WTC11 (cell line): ENCODE measurements at regions not wholly inside any gene's neighbourhood (a gene's known extent, or its start where the extent isn't known, plus 50 kb on each side); places are given as distances from the start of the nearest gene placed in this dataset.

Experiments
- ATAC-seq: fragments of 200-7000 bp; cut with Tn5 transposase; 2 replicates; pipeline ENCODE4 v1.10.0; 2021; ENCODE audit warnings: mild to moderate bottlenecking, moderate library complexity
- CTCF ChIA-PET: fragments of 300-600 bp; sonication (Branson Sonifier 250); formaldehyde crosslinking; loops from one replicate; lab custom pipeline; 2021; ENCODE audit warnings: antibody characterized with exemption; lab: Charles Lee
- POLR2A ChIA-PET: fragments of 350-600 bp; sonication (Branson Sonifier 250); formaldehyde crosslinking; loops from one replicate; lab custom pipeline; 2021; ENCODE audit warnings: antibody characterized with exemption; lab: Charles Lee
- DNase-seq: peaks from one replicate; pipeline ENCODE4 v3.0.0; 2021; ENCODE audit warnings: low spot score
- H3K27ac Mint-ChIP-seq: 2 replicates; pipeline ENCODE4 v1.8.0; 2021; ENCODE audit warnings: mixed read lengths
- H3K27me3 Mint-ChIP-seq: 2 replicates; pipeline ENCODE4 v1.8.0; 2021; ENCODE audit warnings: low read depth, mild to moderate bottlenecking, moderate library complexity, mixed read lengths
- H3K36me3 Mint-ChIP-seq: 2 replicates; pipeline ENCODE4 v1.8.0; 2021; ENCODE audit warnings: mixed read lengths
- H3K4me1 Mint-ChIP-seq: 2 replicates; pipeline ENCODE4 v1.8.0; 2022; ENCODE audit warnings: mixed read lengths
- H3K4me3 Mint-ChIP-seq: 2 replicates; pipeline ENCODE4 v1.8.0; 2021; ENCODE audit warnings: mild to moderate bottlenecking, moderate library complexity, mixed read lengths
- H3K9me3 Mint-ChIP-seq: 2 replicates; pipeline ENCODE4 v1.8.0; 2021; ENCODE audit warnings: mixed read lengths
- CREB1 ChIP-seq: sonication (generic); formaldehyde crosslinking; IDR thresholded peaks from 2 replicates; pipeline ENCODE4 v1.8.0; 2023; ENCODE audit warnings: mild to moderate bottlenecking, missing genetic modification reagents
- CREM ChIP-seq: sonication (generic); formaldehyde crosslinking; IDR thresholded peaks from 2 replicates; pipeline ENCODE4 v1.8.1; 2022; ENCODE audit warnings: mild to moderate bottlenecking, missing genetic modification reagents, moderate library complexity
- FOXJ3 ChIP-seq: sonication (generic); formaldehyde crosslinking; IDR thresholded peaks from 2 replicates; pipeline ENCODE4 v1.9.0; 2021; ENCODE audit warnings: missing genetic modification reagents, mild to moderate bottlenecking, borderline replicate concordance
- FOXK1 ChIP-seq: sonication (generic); formaldehyde crosslinking; IDR thresholded peaks from 2 replicates; pipeline ENCODE4 v1.8.0; 2022; ENCODE audit warnings: mild to moderate bottlenecking, moderate library complexity, missing genetic modification reagents
- FOXP1 ChIP-seq: sonication (generic); formaldehyde crosslinking; IDR thresholded peaks from 2 replicates; pipeline ENCODE4 v1.8.0; 2022; ENCODE audit warnings: missing genetic modification reagents, mild to moderate bottlenecking, moderate library complexity, borderline replicate concordance
- JAZF1 ChIP-seq: fragments of 250-450 bp; sonication (Bioruptor Pico); IDR thresholded peaks from 2 replicates; pipeline ENCODE4 v1.9.0; 2021; ENCODE audit warnings: moderate library complexity, mild to moderate bottlenecking, inconsistent platforms
- NFATC4 ChIP-seq: fragments of 250-450 bp; sonication (Bioruptor Pico); IDR thresholded peaks from 2 replicates; pipeline ENCODE4 v1.9.0; 2021; ENCODE audit warnings: mild to moderate bottlenecking
- PRRX2 ChIP-seq: fragments of 250-450 bp; sonication (Bioruptor Pico); IDR thresholded peaks from 2 replicates; pipeline ENCODE4 v1.8.0; 2021; ENCODE audit warnings: mild to moderate bottlenecking
- RELA ChIP-seq: sonication (generic); formaldehyde crosslinking; IDR thresholded peaks from 2 replicates; pipeline ENCODE4 v1.8.1; 2022; ENCODE audit warnings: missing genetic modification reagents, mild to moderate bottlenecking, borderline replicate concordance
- SP1 ChIP-seq: sonication (generic); formaldehyde crosslinking; conservative IDR thresholded peaks from 2 replicates; pipeline ENCODE4 v1.8.1; 2022; ENCODE audit warnings: missing genetic modification reagents
- ZNF263 ChIP-seq: sonication (generic); formaldehyde crosslinking; IDR thresholded peaks from 2 replicates; pipeline ENCODE4 v1.8.1; 2022; ENCODE audit warnings: low read depth, mild to moderate bottlenecking, moderate library complexity, missing genetic modification reagents
- TF ChIP-seq, protein P1 (sequence below): sonication (generic); formaldehyde crosslinking; IDR thresholded peaks from 2 replicates; pipeline ENCODE4 v1.8.1; 2023; ENCODE audit warnings: mild to moderate bottlenecking, missing genetic modification reagents, moderate library complexity
- TF ChIP-seq, protein P2 (sequence below): sonication (generic); formaldehyde crosslinking; IDR thresholded peaks from 2 replicates; pipeline ENCODE4 v1.8.1; 2022; ENCODE audit warnings: missing genetic modification reagents, borderline replicate concordance
- TF ChIP-seq, protein P3 (sequence below): fragments of 250-450 bp; sonication (Bioruptor Pico); conservative IDR thresholded peaks from 2 replicates; pipeline ENCODE4 v1.9.0; 2021; ENCODE audit warnings: mild to moderate bottlenecking
- TF ChIP-seq, protein P4 (sequence below): sonication (generic); formaldehyde crosslinking; IDR thresholded peaks from 2 replicates; pipeline ENCODE4 v1.8.1; 2023; ENCODE audit warnings: mild to moderate bottlenecking, missing genetic modification reagents
- TF ChIP-seq, protein P5 (sequence below): sonication (generic); formaldehyde crosslinking; IDR thresholded peaks from 2 replicates; pipeline ENCODE4 v1.8.0; 2022; ENCODE audit warnings: mild to moderate bottlenecking, missing genetic modification reagents
- TF ChIP-seq, protein P6 (sequence below): sonication (generic); formaldehyde crosslinking; conservative IDR thresholded peaks from 2 replicates; pipeline ENCODE4 v1.8.1; 2023; ENCODE audit warnings: mild to moderate bottlenecking, low read depth, missing genetic modification reagents, moderate library complexity
- TF ChIP-seq, protein P7 (sequence below): fragments of 250-450 bp; sonication (Bioruptor Pico); IDR thresholded peaks from 2 replicates; pipeline ENCODE4 v1.8.0; 2021; ENCODE audit warnings: mild to moderate bottlenecking
- TF ChIP-seq, protein P8 (sequence below): fragments of 250-450 bp; sonication (Bioruptor Pico); IDR thresholded peaks from 2 replicates; pipeline ENCODE4 v1.9.0; 2021; ENCODE audit warnings: mild to moderate bottlenecking
- TF ChIP-seq, protein P9 (sequence below): sonication (generic); formaldehyde crosslinking; IDR thresholded peaks from 2 replicates; pipeline ENCODE4 v1.8.0; 2023; ENCODE audit warnings: mild to moderate bottlenecking, missing genetic modification reagents

DNA sequence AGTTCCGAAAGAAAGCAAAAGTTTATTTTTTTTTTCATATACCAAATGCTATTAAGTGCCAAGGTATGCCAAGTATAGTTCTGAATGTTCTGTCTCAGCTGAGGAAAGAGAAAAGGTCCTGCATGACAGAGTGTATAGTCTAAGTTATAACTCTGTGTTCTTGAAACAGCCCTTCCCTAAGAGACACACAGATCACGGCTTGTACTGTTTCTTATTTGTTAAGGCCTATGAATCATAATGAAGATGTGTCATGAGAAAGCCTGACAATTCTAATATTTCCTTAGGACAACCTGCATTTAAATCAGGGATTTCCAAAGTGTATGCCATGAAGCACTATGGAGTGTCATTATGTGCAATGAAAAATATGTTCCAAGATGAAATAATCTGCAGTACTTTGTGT is 538.7 kb upstream of the CDH4 start:
- DNase-seq, result no peak
- Mint-ChIP-seq H3K9me3 (peaks cover 6% of the 10 kb centered on the region), H3K27ac (no peak overlapping the region), H3K36me3 (no peaks in the 10 kb centered on the region; the same call in none of the 2 replicates), H3K27me3 (no peaks in the 10 kb centered on the region), H3K4me1 (peaks cover 20% of the 10 kb centered on the region), H3K4me3 (no peak overlapping the region)
- no peak for ATAC-seq
- POLR2A ChIA-PET, result no interaction called here
- CTCF ChIA-PET, result no interaction called here
- TF ChIP-seq RELA, result no peak
- TF ChIP-seq, protein P1, sequence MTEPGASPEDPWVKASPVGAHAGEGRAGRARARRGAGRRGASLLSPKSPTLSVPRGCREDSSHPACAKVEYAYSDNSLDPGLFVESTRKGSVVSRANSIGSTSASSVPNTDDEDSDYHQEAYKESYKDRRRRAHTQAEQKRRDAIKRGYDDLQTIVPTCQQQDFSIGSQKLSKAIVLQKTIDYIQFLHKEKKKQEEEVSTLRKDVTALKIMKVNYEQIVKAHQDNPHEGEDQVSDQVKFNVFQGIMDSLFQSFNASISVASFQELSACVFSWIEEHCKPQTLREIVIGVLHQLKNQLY, result no peak
- TF ChIP-seq FOXJ3 (CRISPR knock-in tag), result no peak
- TF ChIP-seq PRRX2 (CRISPR knock-in tag), result no peak
- TF ChIP-seq, protein P2, sequence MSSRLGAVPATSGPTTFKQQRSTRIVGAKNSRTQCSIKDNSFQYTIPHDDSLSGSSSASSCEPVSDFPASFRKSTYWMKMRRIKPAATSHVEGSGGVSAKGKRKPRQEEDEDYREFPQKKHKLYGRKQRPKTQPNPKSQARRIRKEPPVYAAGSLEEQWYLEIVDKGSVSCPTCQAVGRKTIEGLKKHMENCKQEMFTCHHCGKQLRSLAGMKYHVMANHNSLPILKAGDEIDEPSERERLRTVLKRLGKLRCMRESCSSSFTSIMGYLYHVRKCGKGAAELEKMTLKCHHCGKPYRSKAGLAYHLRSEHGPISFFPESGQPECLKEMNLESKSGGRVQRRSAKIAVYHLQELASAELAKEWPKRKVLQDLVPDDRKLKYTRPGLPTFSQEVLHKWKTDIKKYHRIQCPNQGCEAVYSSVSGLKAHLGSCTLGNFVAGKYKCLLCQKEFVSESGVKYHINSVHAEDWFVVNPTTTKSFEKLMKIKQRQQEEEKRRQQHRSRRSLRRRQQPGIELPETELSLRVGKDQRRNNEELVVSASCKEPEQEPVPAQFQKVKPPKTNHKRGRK, result no peak
- no peak for TF ChIP-seq CREB1 (CRISPR knock-in tag)
- TF ChIP-seq, protein P3, sequence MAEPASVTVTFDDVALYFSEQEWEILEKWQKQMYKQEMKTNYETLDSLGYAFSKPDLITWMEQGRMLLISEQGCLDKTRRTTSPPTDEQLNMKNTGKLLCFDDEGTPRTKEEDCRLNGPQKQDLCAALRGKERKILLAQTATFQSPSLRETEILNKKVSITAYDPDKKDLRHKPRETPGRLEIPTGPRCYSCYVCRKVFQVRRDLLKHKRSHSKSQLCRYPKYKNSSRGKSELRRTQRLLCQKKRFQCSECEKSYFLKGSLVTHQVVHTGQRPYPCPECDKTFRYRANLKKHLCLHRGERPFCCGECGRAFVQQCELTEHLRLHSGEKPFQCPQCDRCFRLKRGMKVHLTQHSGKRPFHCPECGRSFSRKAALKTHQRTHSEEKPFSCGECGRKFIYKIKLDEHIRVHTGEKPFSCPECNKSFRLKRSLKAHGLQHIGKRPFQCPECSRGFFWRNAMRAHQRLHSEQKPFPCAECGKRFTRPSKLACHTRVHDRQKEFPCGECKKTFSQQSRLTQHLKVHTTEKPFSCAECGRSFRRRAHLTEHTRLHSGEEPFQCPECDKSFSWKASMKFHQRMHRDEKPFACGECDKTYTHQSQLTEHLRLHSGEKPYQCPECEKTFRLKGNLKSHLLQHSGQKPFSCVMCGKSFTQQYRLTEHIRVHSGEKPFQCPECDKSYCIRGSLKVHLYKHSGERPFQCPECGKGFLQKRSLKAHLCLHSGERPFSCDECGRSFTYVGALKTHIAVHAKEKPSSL, result no peak
- TF ChIP-seq CREM, result no peak
- no peak for TF ChIP-seq JAZF1
- TF ChIP-seq, protein P4, sequence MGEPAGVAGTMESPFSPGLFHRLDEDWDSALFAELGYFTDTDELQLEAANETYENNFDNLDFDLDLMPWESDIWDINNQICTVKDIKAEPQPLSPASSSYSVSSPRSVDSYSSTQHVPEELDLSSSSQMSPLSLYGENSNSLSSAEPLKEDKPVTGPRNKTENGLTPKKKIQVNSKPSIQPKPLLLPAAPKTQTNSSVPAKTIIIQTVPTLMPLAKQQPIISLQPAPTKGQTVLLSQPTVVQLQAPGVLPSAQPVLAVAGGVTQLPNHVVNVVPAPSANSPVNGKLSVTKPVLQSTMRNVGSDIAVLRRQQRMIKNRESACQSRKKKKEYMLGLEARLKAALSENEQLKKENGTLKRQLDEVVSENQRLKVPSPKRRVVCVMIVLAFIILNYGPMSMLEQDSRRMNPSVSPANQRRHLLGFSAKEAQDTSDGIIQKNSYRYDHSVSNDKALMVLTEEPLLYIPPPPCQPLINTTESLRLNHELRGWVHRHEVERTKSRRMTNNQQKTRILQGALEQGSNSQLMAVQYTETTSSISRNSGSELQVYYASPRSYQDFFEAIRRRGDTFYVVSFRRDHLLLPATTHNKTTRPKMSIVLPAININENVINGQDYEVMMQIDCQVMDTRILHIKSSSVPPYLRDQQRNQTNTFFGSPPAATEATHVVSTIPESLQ (CRISPR knock-in tag), result no peak

DNA sequence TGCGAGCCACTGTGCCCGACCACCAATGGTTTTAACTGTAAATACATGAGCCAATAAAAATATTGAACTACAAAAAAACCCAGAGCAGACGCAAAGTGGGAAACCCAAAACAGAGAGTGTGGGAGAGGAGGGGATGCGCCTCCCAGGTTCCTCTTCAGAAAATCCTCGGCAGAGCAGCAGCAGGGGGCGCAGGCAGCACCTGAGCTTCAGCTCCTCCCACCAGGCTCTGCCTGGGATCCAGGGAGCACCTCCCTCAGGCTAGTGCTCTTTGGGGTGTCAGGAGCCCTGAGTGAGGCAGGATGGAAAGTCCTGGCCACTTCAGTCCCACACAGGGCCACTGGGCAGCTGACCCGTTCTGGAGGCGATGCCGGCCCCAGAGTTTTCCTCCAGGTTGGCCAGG is 536.9 kb upstream of the CDH4 start:
- H3K27me3 Mint-ChIP-seq, result 0 out of 2 replicates have a peak, but pooled peaks cover 3% of the 10 kb centered on the region
- peak; percentile 72 for ATAC-seq
- H3K27ac Mint-ChIP-seq, result no peak overlapping the region

More for the DNA sequence above, 536.9 kb upstream of the CDH4 start:
- POLR2A ChIA-PET, result no interaction called here
- DNase-seq, result peak; percentile 52
- no peak overlapping the region for H3K4me3 Mint-ChIP-seq
- H3K4me1 Mint-ChIP-seq, result peaks cover 17% of the 10 kb centered on the region
- no peak for TF ChIP-seq NFATC4 (CRISPR knock-in tag)
- TF ChIP-seq, protein P5, sequence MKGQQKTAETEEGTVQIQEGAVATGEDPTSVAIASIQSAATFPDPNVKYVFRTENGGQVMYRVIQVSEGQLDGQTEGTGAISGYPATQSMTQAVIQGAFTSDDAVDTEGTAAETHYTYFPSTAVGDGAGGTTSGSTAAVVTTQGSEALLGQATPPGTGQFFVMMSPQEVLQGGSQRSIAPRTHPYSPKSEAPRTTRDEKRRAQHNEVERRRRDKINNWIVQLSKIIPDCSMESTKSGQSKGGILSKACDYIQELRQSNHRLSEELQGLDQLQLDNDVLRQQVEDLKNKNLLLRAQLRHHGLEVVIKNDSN (CRISPR knock-in tag), result no peak
- TF ChIP-seq ZNF263 (CRISPR knock-in tag), result peak; percentile 92
- TF ChIP-seq, protein P6, sequence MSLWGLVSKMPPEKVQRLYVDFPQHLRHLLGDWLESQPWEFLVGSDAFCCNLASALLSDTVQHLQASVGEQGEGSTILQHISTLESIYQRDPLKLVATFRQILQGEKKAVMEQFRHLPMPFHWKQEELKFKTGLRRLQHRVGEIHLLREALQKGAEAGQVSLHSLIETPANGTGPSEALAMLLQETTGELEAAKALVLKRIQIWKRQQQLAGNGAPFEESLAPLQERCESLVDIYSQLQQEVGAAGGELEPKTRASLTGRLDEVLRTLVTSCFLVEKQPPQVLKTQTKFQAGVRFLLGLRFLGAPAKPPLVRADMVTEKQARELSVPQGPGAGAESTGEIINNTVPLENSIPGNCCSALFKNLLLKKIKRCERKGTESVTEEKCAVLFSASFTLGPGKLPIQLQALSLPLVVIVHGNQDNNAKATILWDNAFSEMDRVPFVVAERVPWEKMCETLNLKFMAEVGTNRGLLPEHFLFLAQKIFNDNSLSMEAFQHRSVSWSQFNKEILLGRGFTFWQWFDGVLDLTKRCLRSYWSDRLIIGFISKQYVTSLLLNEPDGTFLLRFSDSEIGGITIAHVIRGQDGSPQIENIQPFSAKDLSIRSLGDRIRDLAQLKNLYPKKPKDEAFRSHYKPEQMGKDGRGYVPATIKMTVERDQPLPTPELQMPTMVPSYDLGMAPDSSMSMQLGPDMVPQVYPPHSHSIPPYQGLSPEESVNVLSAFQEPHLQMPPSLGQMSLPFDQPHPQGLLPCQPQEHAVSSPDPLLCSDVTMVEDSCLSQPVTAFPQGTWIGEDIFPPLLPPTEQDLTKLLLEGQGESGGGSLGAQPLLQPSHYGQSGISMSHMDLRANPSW, result no peak
- TF ChIP-seq, protein P7, sequence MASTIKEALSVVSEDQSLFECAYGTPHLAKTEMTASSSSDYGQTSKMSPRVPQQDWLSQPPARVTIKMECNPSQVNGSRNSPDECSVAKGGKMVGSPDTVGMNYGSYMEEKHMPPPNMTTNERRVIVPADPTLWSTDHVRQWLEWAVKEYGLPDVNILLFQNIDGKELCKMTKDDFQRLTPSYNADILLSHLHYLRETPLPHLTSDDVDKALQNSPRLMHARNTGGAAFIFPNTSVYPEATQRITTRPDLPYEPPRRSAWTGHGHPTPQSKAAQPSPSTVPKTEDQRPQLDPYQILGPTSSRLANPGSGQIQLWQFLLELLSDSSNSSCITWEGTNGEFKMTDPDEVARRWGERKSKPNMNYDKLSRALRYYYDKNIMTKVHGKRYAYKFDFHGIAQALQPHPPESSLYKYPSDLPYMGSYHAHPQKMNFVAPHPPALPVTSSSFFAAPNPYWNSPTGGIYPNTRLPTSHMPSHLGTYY, result no peak
- no peak for TF ChIP-seq FOXP1 (CRISPR knock-in tag)
- 0 out of 2 replicates have a peak, but pooled peaks have one; percentile 16 for TF ChIP-seq SP1 (CRISPR knock-in tag)
- TF ChIP-seq FOXK1 (CRISPR knock-in tag), result no peak
- TF ChIP-seq, protein P8, sequence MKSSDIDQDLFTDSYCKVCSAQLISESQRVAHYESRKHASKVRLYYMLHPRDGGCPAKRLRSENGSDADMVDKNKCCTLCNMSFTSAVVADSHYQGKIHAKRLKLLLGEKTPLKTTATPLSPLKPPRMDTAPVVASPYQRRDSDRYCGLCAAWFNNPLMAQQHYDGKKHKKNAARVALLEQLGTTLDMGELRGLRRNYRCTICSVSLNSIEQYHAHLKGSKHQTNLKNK (CRISPR knock-in tag), result no peak
- no peak for TF ChIP-seq CREM
- TF ChIP-seq, protein P9, sequence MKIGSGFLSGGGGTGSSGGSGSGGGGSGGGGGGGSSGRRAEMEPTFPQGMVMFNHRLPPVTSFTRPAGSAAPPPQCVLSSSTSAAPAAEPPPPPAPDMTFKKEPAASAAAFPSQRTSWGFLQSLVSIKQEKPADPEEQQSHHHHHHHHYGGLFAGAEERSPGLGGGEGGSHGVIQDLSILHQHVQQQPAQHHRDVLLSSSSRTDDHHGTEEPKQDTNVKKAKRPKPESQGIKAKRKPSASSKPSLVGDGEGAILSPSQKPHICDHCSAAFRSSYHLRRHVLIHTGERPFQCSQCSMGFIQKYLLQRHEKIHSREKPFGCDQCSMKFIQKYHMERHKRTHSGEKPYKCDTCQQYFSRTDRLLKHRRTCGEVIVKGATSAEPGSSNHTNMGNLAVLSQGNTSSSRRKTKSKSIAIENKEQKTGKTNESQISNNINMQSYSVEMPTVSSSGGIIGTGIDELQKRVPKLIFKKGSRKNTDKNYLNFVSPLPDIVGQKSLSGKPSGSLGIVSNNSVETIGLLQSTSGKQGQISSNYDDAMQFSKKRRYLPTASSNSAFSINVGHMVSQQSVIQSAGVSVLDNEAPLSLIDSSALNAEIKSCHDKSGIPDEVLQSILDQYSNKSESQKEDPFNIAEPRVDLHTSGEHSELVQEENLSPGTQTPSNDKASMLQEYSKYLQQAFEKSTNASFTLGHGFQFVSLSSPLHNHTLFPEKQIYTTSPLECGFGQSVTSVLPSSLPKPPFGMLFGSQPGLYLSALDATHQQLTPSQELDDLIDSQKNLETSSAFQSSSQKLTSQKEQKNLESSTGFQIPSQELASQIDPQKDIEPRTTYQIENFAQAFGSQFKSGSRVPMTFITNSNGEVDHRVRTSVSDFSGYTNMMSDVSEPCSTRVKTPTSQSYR (CRISPR knock-in tag), result no peak
- TF ChIP-seq, all 79 proteins: peak for 2
- peaks cover 2% of the 10 kb centered on the region for H3K36me3 Mint-ChIP-seq
- H3K9me3 Mint-ChIP-seq, result peaks cover 17% of the 10 kb centered on the region
- CTCF ChIA-PET, result interaction anchor here (1.0 to 1.5 kb wide), 3 partner anchors 12 to 249 kb away, joined by 3 to 4 read pairs (median 3); no protein-coding TSS in a partner anchor
